HG03095 (cell line): ENCODE measurements at regions not wholly inside any gene's neighbourhood (a gene's known extent, or its start where the extent isn't known, plus 50 kb on each side); places are given as distances from the start of the nearest gene placed in this dataset.
"Not testable (repeated sequence)": the region's sequence is repeated elsewhere in the genome, so short reads cannot be mapped to it uniquely, and the experiment has no call there.

ENCODE experiments used
- ATAC-seq: cut with Tn5 transposase; IDR thresholded peaks from one replicate; pipeline ENCODE4 v1.9.1; 2021; ENCODE audit warnings: moderate library complexity; ENCODE audit not compliant: unreplicated experiment

DNA sequence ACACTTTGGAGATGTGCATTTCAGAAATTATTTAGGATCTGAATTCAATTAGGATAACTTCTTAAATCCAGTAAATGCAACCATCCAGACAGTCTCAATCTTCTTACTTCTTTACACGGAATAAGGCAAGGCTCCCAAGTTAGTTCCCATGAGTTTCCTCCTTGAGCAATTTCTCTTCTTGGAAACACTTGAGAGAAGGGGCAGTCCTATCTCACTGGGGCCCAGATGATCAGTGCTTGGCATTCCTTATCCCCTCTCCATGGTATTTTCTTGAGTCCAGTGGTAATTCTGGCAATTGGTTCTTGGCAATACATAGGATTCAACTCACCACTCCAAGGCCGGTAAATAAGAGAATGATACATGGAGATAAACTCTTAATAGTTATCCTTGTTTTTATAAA, 87.1 kb upstream of the PTHLH start:
- no peak for ATAC-seq

DNA sequence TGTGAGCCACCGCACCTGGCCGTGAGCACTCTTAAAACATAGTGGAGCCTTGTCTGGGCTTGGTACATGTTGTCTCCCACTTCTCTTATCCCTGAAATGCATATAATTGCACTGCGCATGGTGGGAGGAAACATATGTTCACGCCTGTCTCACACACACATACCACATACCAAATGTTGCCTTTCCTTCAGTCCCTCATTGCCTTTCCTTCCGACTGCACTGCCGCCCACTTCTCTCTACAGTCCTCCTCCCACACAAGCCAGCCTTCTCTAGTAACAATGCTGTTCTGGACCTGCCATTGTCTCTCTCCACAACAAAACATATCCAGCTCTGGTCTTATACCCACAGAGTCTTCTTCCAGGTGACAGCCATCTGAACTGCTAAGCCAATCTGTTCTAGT, 88.3 kb upstream of the PTHLH start:
- ATAC-seq, result no peak

DNA sequence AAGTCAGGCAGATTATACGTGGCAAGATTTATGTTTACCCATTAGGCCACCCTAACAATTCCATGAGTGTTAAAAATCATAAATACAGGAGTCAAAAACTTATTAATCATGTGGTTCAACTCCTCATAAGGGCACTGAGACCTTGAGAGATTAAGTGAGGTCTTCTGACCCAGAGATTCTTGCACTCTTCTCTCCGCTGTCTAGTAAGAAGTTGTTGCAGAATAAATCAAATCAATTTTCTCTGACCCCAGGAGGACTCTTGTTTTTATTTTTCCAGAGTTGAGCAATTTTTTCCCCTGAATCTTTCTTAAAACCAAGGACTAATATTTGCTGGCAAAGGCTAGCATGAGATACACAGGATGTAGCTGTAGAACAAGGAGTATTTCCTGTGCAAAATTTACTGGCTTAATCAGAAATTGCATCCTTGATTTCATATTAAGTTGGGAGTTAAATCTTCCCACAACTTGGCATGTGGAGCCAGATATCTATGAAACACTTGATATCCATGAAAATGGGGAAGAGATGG, 90.9 kb upstream of the PTHLH start:
- no peak for ATAC-seq

DNA sequence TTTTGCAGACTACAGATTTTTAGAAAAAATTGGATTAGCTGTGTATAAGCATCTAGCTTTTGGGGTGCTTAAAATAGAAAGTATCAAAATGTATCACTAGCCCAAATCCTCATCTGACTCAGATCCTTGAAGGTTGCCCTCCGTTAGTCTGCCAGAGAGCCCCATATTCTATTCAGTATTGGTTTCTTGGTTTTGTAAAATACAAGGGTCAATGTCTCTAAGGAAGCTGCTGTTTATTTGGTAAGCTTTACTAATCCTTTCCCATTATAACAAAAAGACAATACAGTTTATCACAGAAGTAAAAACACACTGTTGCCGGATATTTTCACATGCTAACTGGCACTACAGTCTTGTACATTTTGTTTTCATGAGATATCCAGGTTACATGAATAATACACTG, 92.8 kb upstream of the PTHLH start:
- no peak for ATAC-seq

DNA sequence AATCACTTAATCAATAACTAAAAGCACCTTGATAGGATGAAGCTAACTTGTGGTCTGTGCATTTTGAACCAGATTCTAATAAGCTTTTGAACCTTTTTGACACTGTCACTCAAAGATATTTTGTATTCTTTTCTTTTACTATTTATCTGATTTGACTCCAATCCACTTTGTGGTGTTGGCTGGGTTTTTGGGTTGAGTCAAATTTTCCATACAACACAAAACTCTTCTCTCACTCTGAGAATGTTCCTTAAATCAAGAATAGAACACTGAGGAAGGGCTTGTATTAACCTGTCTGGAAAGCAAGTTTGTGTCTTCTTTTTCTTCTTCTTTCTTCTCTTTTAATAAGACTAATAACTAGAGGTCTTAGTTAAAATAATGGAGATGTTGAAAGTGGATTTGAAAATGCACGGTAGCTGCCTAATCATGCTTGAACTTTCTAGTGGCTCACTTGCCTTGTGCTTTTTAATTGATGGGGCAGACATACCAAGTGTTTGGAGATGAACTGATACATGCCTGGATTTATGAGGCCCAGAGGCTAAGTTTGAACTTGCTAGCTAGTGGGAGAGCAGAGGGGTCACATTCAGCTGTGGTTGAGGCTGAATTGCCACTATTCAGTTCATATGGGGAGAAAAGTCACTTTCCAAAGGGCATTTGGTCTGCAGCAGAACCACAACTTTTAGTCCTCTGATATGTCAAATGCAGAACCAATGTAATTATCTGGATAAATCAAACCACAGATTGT, 93.5 kb upstream of the PTHLH start:
- ATAC-seq, result no peak

GRCh38 chr12:28066879-28067278, 94.3 kb upstream of the PTHLH start:
- no peak for ATAC-seq

- no peak for ATAC-seq
Measured at GRCh38 chr12:28068467-28068866, 95.9 kb upstream of the PTHLH start.

DNA sequence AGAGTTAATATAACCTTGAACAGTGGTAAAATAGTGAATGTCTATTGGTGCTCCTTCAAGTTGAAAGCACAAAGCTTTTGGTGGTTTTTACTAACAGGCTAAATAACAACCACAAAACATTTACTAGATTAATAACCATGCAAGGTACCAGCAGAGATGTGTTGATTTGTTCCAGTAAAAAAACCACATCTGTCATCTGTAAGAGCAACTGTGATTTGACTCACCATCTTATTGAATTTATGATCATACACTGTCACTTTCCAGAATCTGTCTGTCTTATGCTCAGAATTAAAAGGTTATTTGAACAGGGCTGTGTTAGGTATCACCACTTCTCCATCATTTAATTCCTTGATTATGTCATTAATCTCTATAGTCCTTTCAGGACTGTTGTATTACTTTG, 107.0 kb upstream of the PTHLH start:
- no peak for ATAC-seq

DNA sequence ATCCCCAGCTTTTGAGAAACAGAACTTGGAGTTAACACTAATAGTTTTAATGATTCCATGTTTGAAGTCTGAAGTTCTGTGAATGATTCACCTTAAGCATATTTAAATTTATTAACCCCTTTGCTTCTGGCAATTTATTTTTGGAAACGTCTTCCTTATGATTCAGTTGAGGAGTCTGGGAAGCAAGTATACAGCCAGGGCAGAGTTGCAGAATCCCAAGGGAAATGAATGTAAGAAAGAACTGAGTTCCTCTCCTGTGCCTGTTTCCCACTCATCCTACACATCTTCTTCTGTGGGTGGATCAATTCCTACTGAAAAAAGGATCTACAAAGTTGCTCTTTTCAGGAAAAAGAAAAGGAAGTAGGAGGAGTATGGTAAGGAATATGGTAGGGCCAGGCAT, 108.2 kb upstream of the CCDC91 start:
- no peak for ATAC-seq

GRCh38 chr12:28083840-28084678, 106.2 kb upstream of the CCDC91 start:
- no peak for ATAC-seq

DNA sequence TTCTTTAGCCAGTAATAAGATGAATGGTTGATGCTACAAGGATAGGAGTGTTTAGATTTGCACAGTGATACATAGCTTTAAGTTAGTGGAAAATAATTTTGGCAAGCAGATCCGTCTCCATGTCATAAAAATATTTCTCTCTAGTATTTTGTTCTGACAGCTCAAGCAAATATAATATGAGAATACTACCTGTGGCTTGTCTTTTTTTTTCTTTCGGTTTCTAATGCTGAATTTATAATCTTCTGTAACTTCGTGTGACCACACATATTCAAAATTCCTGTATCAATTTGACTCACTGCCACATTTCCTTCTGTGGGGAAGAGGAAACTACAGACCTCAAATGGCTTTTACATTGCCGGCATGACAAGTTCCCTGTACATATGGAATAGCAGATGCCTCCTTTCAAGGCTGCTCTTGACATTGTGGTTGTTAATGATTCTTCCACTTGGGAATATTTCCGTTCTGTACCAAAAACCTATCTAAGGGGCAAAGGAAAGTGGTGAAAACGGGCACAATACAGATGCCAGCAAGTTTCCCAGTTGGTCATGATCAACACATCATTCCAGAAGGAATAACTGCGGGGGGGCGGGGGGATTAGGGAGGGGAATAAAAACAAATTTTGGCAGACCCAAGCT, 103.6 kb upstream of the CCDC91 start:
- peak; percentile 78 for ATAC-seq

DNA sequence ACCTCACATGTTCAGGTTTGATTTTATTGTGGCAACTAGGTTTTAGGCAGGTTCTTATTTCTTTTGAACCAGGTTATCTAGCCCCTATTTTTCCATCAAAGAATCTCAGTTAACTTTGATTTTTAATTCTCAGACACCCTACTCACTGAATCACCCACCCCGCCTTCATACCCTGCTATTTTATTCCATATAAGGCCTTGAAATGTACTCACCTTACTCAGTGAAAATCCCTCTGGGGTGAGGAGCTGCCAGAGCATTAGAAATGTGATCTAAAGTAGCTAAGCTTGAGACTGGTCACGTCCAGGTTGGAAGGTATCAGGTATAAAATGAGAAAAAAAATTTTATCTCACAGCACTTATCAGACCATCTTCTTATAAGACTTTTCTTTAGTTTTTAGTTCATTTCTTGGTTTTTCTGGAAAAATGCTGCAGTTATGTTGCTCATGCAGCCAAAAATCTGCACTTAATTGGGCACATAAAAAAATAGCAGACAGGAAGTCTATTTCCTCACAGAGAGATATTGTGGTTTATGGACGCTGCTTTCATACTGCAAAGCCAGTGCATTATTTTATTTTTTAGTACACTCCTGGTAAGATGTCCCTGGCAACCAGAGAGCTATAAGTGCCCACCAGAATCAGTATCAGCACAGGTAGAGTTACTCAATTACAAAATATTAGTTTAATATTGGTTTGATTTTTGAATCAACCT, 101.5 kb upstream of the CCDC91 start:
- ATAC-seq, result no peak

GRCh38 chr12:28089338-28089737, 100.9 kb upstream of the CCDC91 start:
- no peak for ATAC-seq

GRCh38 chr12:28090835-28091234, 99.4 kb upstream of the CCDC91 start:
- no peak for ATAC-seq

- no peak for ATAC-seq
Measured at GRCh38 chr12:28092396-28092795, 97.9 kb upstream of the CCDC91 start.

DNA sequence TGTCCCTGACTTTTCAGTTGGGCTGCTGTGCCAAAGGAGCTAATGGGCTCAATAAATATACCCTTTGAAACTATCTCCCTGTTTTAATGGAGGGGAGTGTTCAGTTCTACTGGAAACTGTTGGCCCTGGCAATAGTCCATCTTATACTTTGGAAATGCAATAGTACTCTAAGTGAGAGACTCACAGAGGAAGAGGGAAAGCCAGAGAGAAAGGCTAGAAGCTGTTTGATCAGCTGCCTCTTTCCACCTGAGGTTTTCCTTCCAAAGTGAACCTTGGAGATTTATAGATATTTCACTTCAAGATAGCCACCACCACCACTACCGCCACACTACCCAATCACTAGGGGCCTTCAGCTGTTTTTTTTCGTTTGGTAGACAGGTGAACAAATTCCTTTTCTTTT, 93.6 kb upstream of the CCDC91 start:
- ATAC-seq, result no peak

DNA sequence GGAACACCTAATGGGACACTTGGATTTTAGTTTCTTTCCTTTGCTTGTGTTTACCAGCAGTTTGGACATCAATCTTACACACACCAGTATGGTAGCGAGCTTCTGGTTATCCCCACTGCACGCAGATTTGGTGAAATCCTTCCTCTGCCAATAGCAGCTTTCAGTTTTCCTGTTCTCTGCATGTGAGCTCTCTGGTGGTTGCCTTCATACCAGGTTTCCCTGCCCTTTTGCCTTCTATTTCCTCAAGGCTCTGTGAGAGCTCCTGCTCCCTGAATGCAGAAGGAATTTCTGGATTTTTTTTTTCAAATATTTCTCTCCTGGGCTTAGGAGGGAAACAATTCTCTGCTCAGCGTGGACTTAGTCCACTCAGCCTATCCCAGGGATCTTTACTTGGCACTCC, 93.0 kb upstream of the CCDC91 start:
- ATAC-seq, result no peak

- not testable (repeated sequence) for ATAC-seq
Measured at GRCh38 chr12:28099245-28099644, 91.0 kb upstream of the CCDC91 start.

- no peak for ATAC-seq
Measured at GRCh38 chr12:28099871-28100270, 90.4 kb upstream of the CCDC91 start.

DNA sequence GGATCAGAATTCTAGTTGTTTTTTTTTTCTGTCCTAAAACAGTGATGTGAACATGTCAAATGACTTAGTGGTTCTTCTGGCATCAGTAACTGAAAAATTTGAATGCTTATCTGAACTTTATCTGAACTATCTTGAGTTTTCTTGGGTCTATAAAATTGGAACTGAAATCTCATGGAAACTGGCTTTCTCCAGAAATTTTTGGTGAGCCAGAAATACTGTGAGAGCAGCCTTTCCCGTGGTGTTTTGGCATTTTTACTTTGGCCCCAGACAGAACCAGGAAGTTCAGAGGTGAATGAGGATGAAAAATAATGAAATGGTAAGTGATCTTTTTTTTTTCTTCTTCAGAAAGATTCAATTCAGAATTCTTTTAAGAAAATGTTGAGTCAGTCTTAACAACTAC, 89.5 kb upstream of the CCDC91 start:
- ATAC-seq, result no peak

- ATAC-seq, result no peak
Measured at GRCh38 chr12:28104316-28104715, 85.9 kb upstream of the CCDC91 start.
